Prostate gland (tissue), 2 donors: ENCODE measurements at regions not wholly inside any gene's neighbourhood (a gene's known extent, or its start where the extent isn't known, plus 50 kb on each side); places are given as distances from the start of the nearest gene placed in this dataset.

Experiments
- CTCF ChIP-seq, 4 experiments: fragments of 200-600 bp in 2 of 4; fragments of 450-650 bp in 2 of 4; sonication (generic) in 2 of 4; IDR thresholded peaks; 1 replicate in 3 of 4; 2 replicates in 1 of 4; pipeline ENCODE4 v1.5.1; 2016 to 2019; ENCODE audit warnings: antibody characterized with exemption in 4 of 4, mild to moderate bottlenecking in 2 of 4, moderate library complexity in 2 of 4
- POLR2AphosphoS5 ChIP-seq: sonication (generic); formaldehyde crosslinking; IDR thresholded peaks from one replicate; pipeline ENCODE4 v1.6.1; 2017; ENCODE audit warnings: antibody characterized with exemption

- TF ChIP-seq CTCF (IDR thresholded peaks at IDR 0.05) (no peak), POLR2AphosphoS5 (peak; percentile 63)
These were observed 133.5 kb downstream of the TFCP2L1 start for GRCh38 chr2:121151311-121152109.
